G401.6 (cell line): ENCODE measurements at regions not wholly inside any gene's neighbourhood (a gene's known extent, or its start where the extent isn't known, plus 50 kb on each side); places are given as distances from the start of the nearest gene placed in this dataset.
"Not testable (repeated sequence)": the region's sequence is repeated elsewhere in the genome, so short reads cannot be mapped to it uniquely, and the experiment has no call there.

ENCODE experiments used
- FAIRE-seq: peaks from 2 replicates; lab custom pipeline; 2012; peaks lifted over from hg19 to GRCh38; lab: Jason Lieb, UNC

DNA sequence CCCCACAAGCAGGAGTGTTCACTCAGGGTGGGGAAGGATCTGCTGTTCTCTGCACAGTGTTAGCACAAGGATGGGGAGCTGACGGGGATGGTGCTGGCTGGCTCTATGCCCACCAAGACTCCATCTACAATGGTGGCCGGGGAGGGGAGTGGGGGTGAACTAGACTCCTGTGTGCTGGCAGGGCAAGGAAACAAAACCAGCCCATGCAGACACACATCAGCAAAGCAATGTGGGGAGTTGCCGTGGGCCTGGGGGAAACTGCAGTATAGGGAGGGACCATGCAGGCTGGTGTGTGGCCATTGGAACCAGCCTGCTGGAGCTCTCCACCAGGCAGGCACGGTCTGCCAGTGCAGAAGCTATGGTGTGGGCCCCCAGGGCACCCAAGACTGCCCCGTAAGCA, 195.1 kb downstream of the PWWP3B start:
- FAIRE-seq: no peak

GRCh38 chrX:106378616-106379015, 210.5 kb downstream of the PWWP3B start:
- no peak for FAIRE-seq

- FAIRE-seq: no peak
Measured at GRCh38 chrX:106391284-106391911, 220.4 kb upstream of the RADX start.

GRCh38 chrX:106392346-106392745, 219.4 kb upstream of the RADX start:
- no peak for FAIRE-seq

DNA sequence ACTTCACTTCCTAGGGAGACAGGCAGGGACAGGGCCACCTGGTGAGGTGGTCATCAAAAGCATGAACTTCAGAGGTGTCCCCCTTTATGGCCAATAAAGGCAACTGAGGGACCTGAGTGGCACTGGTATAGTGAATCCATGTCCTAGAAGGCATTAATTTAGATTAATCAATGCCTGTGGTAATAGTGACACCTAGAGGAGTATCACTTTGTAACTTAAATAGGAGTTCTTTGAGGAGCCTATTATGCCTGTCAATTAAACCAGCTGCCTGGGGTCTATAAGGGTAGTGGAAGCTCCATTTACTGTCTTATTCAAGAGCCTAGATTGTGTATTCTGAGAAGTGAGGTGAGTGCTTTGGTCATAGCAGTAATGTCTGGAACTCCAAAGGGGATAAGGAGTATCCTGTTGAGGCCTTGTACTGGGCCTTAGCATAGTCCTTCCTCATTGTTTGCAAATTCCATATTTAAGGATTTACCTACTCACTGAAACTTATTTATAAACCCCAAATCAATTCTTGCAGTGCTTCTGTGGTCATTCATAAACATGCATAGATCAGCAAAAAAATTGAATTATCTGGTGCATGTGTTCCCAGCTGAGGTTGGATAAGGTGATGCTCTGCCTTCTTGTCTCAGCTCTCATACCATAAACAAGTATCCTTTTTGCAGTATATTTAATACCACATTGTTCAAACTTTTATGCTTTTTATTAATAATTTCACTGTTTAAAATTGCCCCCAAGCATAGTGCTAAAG, 213.8 kb upstream of the RADX start:
- no peak for FAIRE-seq

GRCh38 chrX:106401965-106402559, 209.7 kb upstream of the RADX start:
- FAIRE-seq: no peak

- FAIRE-seq: no peak
Measured at GRCh38 chrX:106404512-106404911, 207.3 kb upstream of the RADX start.

GRCh38 chrX:106415276-106415895, 196.4 kb upstream of the RADX start:
- FAIRE-seq: no peak

DNA sequence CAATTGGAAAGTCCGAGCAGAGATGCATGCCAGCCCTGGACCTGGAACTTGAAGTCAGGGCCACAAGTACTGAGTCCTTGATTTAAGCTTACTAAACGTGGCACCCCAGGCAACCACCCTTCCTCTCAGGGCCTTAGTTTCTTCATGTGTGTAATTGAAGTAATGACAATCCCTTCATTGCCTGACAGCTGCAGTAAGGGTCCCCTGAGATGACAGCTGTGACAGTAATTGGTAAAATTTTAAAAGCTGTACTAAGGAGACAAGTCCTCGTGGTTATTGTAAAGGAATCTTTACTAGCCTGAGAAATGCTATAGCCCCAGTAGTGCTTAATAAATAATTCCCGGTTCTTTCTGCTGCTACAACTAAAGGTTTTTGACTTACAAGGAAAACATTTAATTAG, 175.1 kb upstream of the RADX start:
- no peak for FAIRE-seq

DNA sequence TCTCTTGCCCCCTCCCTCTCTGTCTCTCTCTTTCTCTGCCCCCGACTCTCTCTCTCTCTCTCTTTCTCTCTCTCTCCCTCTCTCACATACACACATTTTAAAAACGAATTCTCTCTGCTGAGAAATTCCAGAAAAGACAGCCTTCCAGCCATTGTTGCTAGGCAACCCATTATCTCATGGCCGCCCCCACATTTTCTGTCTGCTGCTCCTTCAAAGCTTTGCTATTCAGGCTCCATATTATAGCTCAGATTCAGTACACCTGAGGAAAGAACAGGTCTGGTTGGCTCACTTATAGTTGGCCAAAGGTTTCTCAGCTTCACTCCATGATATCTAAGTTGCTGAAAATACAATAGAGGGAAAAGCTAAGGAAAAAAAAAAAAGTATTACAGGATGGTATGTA, 174.4 kb upstream of the RADX start:
- FAIRE-seq: no peak

- FAIRE-seq: no peak
Measured at GRCh38 chrX:106450405-106450804, 161.4 kb upstream of the RADX start.

DNA sequence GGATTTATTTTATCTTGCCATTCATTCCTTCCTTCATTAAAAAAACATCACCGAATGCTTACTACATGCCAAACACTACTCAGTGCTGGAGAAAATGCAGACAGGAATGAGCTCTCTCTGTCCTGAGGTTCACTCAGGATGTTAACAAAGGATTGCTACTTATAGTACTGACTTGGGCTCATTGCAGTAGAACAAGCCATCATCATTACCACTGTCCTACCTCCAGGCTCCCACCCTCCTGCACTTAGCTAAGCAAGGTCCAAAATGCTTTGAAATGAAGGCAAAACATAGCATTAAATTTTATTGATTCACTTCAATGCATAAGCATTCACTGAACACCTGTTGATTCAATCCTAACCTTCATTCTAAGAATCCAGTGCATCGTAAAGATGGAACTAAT, 159.8 kb upstream of the RADX start:
- FAIRE-seq: no peak

- no peak for FAIRE-seq
Measured at GRCh38 chrX:106454991-106455390, 156.8 kb upstream of the RADX start.

DNA sequence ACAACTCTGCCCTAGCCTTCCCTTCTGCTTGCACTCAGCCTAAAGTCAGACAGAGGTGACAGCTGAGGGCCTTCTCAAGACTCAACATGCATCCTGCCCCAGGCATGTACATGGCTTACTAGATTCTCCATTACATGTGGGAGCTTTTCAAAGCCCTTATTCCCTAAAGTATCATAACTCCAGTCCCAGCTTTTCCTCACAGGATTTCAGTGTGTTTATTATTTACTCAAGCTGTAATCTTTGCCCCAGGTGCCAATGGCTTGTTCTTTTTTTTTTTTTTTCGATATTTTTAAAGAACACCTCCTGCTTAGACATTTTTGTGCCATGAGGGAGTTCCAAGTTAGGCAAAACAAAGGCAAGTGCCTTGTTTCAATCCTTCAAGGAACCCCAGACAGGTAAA, 154.0 kb upstream of the RADX start:
- FAIRE-seq: no peak

GRCh38 chrX:106467422-106467821, 144.4 kb upstream of the RADX start:
- no peak for FAIRE-seq

DNA sequence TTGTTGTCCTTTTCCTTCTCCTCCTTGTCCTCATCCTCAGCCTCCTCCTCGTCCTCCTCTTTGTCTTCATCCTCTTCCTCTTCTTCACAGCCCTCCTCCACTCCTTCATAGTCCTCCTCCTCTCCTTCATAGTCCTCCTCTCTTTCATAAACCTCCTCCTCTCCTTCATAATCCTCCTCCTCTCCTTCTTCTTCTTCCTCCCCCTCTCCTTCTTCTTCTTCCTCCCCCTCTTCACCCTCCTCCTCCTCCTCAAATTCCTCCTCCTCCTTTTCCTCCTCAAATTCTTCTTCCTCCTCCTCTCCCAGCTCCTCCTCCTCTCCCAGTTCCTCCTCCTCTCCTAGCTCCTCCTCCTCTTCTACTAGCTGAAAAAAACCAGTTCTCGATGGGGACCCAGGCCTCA, 143.8 kb upstream of the RADX start:
- no peak for FAIRE-seq

GRCh38 chrX:106468433-106468832, 143.3 kb upstream of the RADX start:
- FAIRE-seq: no peak

DNA sequence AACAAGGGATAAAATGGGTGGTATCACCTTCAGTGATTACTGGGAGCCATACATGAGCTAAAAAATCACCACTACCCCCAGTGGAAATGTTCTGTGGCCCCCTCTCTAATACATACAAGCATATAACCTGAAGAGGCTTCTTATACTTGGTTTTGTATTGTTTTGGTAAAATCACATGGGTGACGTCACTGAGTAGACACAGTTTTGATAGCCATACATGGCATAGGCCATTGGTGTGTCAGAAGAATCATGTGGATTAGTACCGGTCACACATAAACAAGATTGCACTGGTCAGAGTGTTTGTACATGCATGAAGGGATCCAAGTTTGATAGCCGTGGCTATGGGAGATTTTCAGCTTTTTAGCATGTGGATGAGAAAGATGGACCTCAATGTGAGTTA, 131.9 kb upstream of the RADX start:
- no peak for FAIRE-seq

DNA sequence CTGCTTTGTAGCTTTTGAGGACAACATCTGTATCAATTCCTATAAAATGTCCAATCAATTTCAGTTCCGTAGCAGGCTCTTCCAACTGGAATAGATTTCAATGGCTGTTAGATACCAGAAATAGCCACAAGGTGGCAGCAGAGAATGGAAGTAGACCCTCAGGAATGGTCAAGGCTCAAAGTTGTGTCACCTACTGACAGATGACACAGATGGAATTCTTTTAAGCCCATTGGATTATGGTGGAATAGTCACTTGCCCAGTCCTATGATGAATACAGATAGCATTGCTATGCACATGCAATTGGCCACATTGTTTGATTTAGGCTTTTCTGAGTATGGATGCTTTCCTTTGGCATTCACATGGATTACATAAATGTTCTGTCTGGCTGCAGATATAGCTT, 130.4 kb upstream of the RADX start:
- FAIRE-seq: peak; percentile 78

DNA sequence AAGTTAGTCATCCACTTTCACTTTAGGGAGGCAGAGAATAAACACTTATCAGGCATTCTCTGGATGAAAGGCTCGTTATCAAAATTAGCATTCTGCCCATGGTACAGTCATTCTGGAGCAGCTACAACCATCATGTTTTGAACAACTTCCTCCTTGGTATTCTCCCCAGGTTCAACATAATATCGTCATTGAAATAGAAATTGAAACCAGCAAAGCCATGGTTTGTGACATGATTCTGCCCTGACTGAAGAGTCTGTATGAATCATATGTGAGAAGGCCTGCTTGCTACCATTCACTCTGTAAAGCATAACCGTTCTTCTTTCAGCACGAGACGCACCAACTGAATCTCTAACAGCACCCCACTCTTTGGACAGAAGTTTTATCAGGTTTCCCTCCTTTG, 127.5 kb upstream of the RADX start:
- FAIRE-seq: no peak

GRCh38 chrX:106493210-106493816, 118.5 kb upstream of the RADX start:
- FAIRE-seq: not testable (repeated sequence)

DNA sequence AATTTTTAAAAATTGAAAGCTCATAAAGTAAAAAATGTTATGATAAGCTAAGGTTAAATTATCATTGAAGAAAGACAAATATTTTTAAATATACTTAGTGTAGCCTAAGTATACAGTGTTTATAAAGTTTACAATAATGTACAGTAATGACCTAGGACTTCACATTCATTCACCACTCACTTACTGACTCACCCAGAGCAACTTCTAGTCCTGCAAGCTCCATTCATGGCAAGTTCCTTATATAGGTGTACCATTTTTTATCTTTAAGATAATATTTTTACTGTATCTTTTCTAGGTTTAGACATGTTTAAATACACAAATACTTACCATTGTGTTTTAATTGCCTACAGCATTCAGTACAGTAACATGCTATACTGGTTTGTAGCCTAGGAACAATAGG, 112.3 kb upstream of the RADX start:
- FAIRE-seq: no peak
